ENCODE measurements at regions not wholly inside any gene's neighbourhood (a gene's known extent, or its start where the extent isn't known, plus 50 kb on each side); places are given as distances from the start of the nearest gene placed in this dataset.

- TF ChIP-seq CTCF (conservative IDR thresholded peaks at IDR 0.05; ENCODE audit: low read length) = no peak
- TF ChIP-seq EZH2phosphoT487 (IDR thresholded peaks at IDR 0.05; ENCODE audit: borderline replicate concordance, low read depth, low read length) = no peak
Measured at GRCh38 chr9:89698411-89699005, 93.7 kb downstream of the GADD45G start.

All from OCI-LY7 (cell line).